Panc1 (cell line): ENCODE measurements at regions not wholly inside any gene's neighbourhood (a gene's known extent, or its start where the extent isn't known, plus 50 kb on each side); places are given as distances from the start of the nearest gene placed in this dataset.

Source experiments
- ATAC-seq: fragments of 200-7000 bp; cut with Tn5 transposase; 2 replicates; pipeline ENCODE4 v1.9.1; 2020; ENCODE audit warnings: mild to moderate bottlenecking, moderate library complexity
- BruUV-seq: library from RNA; stranded (reverse); fragments of 400-500 nt; replicated peaks from 2 replicates; lab custom pipeline; 2021; lab: Mats Ljungman, UMichigan
- CTCF ChIA-PET: fragments of 300-600 bp; sonication (Branson Sonifier 250); formaldehyde crosslinking; loops from one replicate; lab custom pipeline; 2022; ENCODE audit warnings: antibody characterized with exemption; lab: Charles Lee
- POLR2A ChIA-PET: fragments of 300-600 bp; sonication (Branson Sonifier 250); formaldehyde crosslinking; loops from one replicate; lab custom pipeline; 2022; ENCODE audit warnings: antibody characterized with exemption; lab: Charles Lee
- DNase-seq: peaks from one replicate; pipeline ENCODE4 v3.0.0-alpha.2; 2010; ENCODE audit warnings: low read depth, low spot score
- H3K27ac ChIP-seq: 2 replicates; pipeline ENCODE4 v1.5.1; 2011; ENCODE audit warnings: mild to moderate bottlenecking, low read length, inconsistent platforms
- H3K27me3 ChIP-seq: fragments of 200-500 bp; sonication (Bioruptor generic); 2 replicates; pipeline ENCODE4 v1.6.0; 2014; ENCODE audit warnings: low read length, inconsistent platforms; ENCODE audit not compliant: control insufficient read depth, insufficient read depth
- H3K36me3 ChIP-seq: fragments of 200-500 bp; sonication (Bioruptor generic); 2 replicates; pipeline ENCODE4 v1.5.1; 2014; ENCODE audit warnings: inconsistent platforms, mild to moderate bottlenecking, low read length, moderate library complexity; ENCODE audit not compliant: control insufficient read depth, insufficient read depth
- H3K4me1 ChIP-seq: 2 replicates; pipeline ENCODE4 v1.5.1; 2011; ENCODE audit warnings: inconsistent platforms, mild to moderate bottlenecking, low read length, moderate library complexity; ENCODE audit not compliant: control insufficient read depth, insufficient read depth
- H3K4me3 ChIP-seq, 2 experiments: 2 replicates each; pipeline ENCODE4 v1.5.1; 2011 to 2012; ENCODE audit warnings: low read depth in 2 of 2, low read length in 2 of 2, mild to moderate bottlenecking in 2 of 2, inconsistent platforms in 1 of 2, moderate library complexity in 1 of 2
- H3K9me3 ChIP-seq: fragments of 200-500 bp; sonication (Bioruptor generic); 2 replicates; pipeline ENCODE4 v1.5.1; 2014; ENCODE audit warnings: low read depth, mild to moderate bottlenecking, inconsistent platforms, low read length, moderate library complexity; ENCODE audit not compliant: control insufficient read depth, insufficient read depth
- POLR2AphosphoS5 ChIP-seq: IDR thresholded peaks from 2 replicates; pipeline ENCODE4 v1.6.1; 2012; ENCODE audit warnings: mild to moderate bottlenecking, low read depth, low read length, moderate library complexity
- SIN3A ChIP-seq: IDR thresholded peaks from 2 replicates; pipeline ENCODE4 v1.6.1; 2012; ENCODE audit warnings: low read depth, mild to moderate bottlenecking, low read length, moderate library complexity, borderline replicate concordance; ENCODE audit not compliant: insufficient read depth
- TCF7L2 ChIP-seq: IDR thresholded peaks from 2 replicates; pipeline ENCODE4 v1.6.1; 2011; ENCODE audit warnings: mild to moderate bottlenecking, low read depth, low read length, inconsistent platforms
- in situ Hi-C: cut with HindIII; loops from 2 replicates; pipeline ENCODE4 v1.10.0; 2016; ENCODE audit warnings: low sequenced_read_pairs, low pct_unique_long_range_greater_than_20kb
- intact Hi-C: fragments of 100-400 bp; cut with micrococcal nuclease; formaldehyde crosslinking; loops from one replicate; pipeline ENCODE4 v1.10.0; 2022; ENCODE audit not compliant: unreplicated experiment
- TF ChIP-seq, protein P1 (sequence below), 2 experiments: IDR thresholded peaks; 2 replicates each; pipeline ENCODE4 v1.6.1; 2011 to 2012; ENCODE audit warnings: low read depth in 2 of 2, control low read depth in 1 of 2, low read length in 1 of 2, mild to moderate bottlenecking in 1 of 2, moderate library complexity in 1 of 2; ENCODE audit not compliant: insufficient read depth in 1 of 2
- TF ChIP-seq, protein P2 (sequence below): fragments of 450-650 bp; IDR thresholded peaks from 2 replicates; pipeline ENCODE4 v1.5.1; 2017; ENCODE audit warnings: mild to moderate bottlenecking

DNA sequence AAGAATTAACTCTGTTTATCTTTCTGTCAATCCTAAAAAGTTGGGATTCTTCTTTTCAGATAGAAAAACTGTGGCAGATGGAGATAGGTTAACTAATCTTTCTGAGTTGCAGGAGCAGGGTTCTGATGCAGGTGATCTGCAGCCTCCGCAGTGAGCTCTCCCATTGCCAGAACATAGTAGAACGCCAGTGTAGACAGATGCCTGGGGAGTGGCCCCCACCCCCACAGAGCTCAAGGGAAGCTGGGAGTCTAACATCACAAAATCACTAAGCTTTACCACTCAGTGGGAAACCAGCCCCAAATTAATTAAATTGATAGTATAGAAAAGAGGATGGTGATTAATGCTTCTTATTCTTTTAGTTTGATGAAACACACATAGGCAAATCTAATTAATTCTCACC lies 295.0 kb upstream of the ATP10A start:
- in situ Hi-C loops, result no loop called here
- Histone ChIP-seq H3K4me3 (no peak overlapping the region), H3K9me3 (no peaks in the 10 kb centered on the region), H3K36me3 (no peaks in the 10 kb centered on the region), H3K4me1 (no peaks in the 10 kb centered on the region), H3K27me3 (no peaks in the 10 kb centered on the region), H3K27ac (no peak overlapping the region)
- TF ChIP-seq, protein P1, sequence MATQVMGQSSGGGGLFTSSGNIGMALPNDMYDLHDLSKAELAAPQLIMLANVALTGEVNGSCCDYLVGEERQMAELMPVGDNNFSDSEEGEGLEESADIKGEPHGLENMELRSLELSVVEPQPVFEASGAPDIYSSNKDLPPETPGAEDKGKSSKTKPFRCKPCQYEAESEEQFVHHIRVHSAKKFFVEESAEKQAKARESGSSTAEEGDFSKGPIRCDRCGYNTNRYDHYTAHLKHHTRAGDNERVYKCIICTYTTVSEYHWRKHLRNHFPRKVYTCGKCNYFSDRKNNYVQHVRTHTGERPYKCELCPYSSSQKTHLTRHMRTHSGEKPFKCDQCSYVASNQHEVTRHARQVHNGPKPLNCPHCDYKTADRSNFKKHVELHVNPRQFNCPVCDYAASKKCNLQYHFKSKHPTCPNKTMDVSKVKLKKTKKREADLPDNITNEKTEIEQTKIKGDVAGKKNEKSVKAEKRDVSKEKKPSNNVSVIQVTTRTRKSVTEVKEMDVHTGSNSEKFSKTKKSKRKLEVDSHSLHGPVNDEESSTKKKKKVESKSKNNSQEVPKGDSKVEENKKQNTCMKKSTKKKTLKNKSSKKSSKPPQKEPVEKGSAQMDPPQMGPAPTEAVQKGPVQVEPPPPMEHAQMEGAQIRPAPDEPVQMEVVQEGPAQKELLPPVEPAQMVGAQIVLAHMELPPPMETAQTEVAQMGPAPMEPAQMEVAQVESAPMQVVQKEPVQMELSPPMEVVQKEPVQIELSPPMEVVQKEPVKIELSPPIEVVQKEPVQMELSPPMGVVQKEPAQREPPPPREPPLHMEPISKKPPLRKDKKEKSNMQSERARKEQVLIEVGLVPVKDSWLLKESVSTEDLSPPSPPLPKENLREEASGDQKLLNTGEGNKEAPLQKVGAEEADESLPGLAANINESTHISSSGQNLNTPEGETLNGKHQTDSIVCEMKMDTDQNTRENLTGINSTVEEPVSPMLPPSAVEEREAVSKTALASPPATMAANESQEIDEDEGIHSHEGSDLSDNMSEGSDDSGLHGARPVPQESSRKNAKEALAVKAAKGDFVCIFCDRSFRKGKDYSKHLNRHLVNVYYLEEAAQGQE (IDR thresholded peaks at IDR 0.05; ENCODE audit: insufficient read depth in 1 of 2, low read depth in 2 of 2, low read length in 1 of 2), result no peak
- TF ChIP-seq, protein P2, sequence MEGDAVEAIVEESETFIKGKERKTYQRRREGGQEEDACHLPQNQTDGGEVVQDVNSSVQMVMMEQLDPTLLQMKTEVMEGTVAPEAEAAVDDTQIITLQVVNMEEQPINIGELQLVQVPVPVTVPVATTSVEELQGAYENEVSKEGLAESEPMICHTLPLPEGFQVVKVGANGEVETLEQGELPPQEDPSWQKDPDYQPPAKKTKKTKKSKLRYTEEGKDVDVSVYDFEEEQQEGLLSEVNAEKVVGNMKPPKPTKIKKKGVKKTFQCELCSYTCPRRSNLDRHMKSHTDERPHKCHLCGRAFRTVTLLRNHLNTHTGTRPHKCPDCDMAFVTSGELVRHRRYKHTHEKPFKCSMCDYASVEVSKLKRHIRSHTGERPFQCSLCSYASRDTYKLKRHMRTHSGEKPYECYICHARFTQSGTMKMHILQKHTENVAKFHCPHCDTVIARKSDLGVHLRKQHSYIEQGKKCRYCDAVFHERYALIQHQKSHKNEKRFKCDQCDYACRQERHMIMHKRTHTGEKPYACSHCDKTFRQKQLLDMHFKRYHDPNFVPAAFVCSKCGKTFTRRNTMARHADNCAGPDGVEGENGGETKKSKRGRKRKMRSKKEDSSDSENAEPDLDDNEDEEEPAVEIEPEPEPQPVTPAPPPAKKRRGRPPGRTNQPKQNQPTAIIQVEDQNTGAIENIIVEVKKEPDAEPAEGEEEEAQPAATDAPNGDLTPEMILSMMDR, result no peak
- TF ChIP-seq POLR2AphosphoS5, result no peak
- TF ChIP-seq SIN3A, result no peak
- TF ChIP-seq TCF7L2, result no peak
- POLR2A ChIA-PET, result no interaction called here
- CTCF ChIA-PET, result no interaction called here
- DNase-seq, result no peak
- ATAC-seq, result no peak
- no TSS peak for BruUV-seq
- intact Hi-C loops, result no loop called here

DNA sequence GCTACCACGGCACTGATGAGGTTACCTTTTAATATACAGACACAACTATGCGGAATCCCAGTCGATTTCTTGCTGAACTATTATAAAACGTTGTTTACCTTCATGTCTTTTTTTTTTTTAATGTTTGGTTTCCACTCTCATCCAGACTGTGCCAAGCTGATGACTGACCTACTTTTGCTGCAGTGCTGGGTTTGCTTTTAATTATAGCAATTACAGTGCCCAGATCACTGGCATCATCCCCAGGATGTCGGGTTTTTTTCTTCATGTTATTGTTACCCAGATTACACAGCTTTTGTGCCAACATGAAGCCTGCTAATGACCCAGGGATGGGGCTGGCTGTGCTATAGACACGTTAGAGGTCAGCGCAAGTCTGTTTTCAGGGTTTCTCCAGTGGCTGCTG lies 294.0 kb upstream of the ATP10A start:
- no peaks in the 10 kb centered on the region for H3K4me1 ChIP-seq
- intact Hi-C loops, result no loop called here
- ChIA-PET CTCF (no interaction called here), POLR2A (no interaction called here)
- BruUV-seq, result no TSS peak
- no peaks in the 10 kb centered on the region for H3K36me3 ChIP-seq
- no peak for ATAC-seq
- in situ Hi-C loops, result no loop called here
- DNase-seq, result no peak
- H3K9me3 ChIP-seq, result no peaks in the 10 kb centered on the region
- TF ChIP-seq SIN3A (no peak), POLR2AphosphoS5 (no peak), TCF7L2 (no peak)
- TF ChIP-seq, protein P2, result no peak
- TF ChIP-seq, protein P1 (IDR thresholded peaks at IDR 0.05; ENCODE audit: insufficient read depth in 1 of 2, low read depth in 2 of 2, low read length in 1 of 2), result no peak
- H3K27me3 ChIP-seq, result no peaks in the 10 kb centered on the region
- no peak overlapping the region for H3K4me3 ChIP-seq
- no peak overlapping the region for H3K27ac ChIP-seq
